WTC11 (cell line): ENCODE measurements at regions not wholly inside any gene's neighbourhood (a gene's known extent, or its start where the extent isn't known, plus 50 kb on each side); places are given as distances from the start of the nearest gene placed in this dataset.

Source experiments
- ATAC-seq: fragments of 200-7000 bp; cut with Tn5 transposase; 2 replicates; pipeline ENCODE4 v1.10.0; 2021; ENCODE audit warnings: mild to moderate bottlenecking, moderate library complexity
- CTCF ChIA-PET: fragments of 300-600 bp; sonication (Branson Sonifier 250); formaldehyde crosslinking; loops from one replicate; lab custom pipeline; 2021; ENCODE audit warnings: antibody characterized with exemption; lab: Charles Lee
- POLR2A ChIA-PET: fragments of 350-600 bp; sonication (Branson Sonifier 250); formaldehyde crosslinking; loops from one replicate; lab custom pipeline; 2021; ENCODE audit warnings: antibody characterized with exemption; lab: Charles Lee
- DNase-seq: peaks from one replicate; pipeline ENCODE4 v3.0.0; 2021; ENCODE audit warnings: low spot score
- H3K27ac Mint-ChIP-seq: 2 replicates; pipeline ENCODE4 v1.8.0; 2021; ENCODE audit warnings: mixed read lengths
- H3K27me3 Mint-ChIP-seq: 2 replicates; pipeline ENCODE4 v1.8.0; 2021; ENCODE audit warnings: low read depth, mild to moderate bottlenecking, moderate library complexity, mixed read lengths
- H3K36me3 Mint-ChIP-seq: 2 replicates; pipeline ENCODE4 v1.8.0; 2021; ENCODE audit warnings: mixed read lengths
- H3K4me1 Mint-ChIP-seq: 2 replicates; pipeline ENCODE4 v1.8.0; 2022; ENCODE audit warnings: mixed read lengths
- H3K4me3 Mint-ChIP-seq: 2 replicates; pipeline ENCODE4 v1.8.0; 2021; ENCODE audit warnings: mild to moderate bottlenecking, moderate library complexity, mixed read lengths
- H3K9me3 Mint-ChIP-seq: 2 replicates; pipeline ENCODE4 v1.8.0; 2021; ENCODE audit warnings: mixed read lengths
- E2F5 ChIP-seq: sonication (generic); formaldehyde crosslinking; IDR thresholded peaks from 2 replicates; pipeline ENCODE4 v1.8.1; 2022; ENCODE audit warnings: mild to moderate bottlenecking, moderate library complexity, missing genetic modification reagents
- ESRRA ChIP-seq: sonication (generic); formaldehyde crosslinking; IDR thresholded peaks from 2 replicates; pipeline ENCODE4 v1.8.1; 2022; ENCODE audit warnings: mild to moderate bottlenecking, missing genetic modification reagents, borderline replicate concordance
- GABPB1 ChIP-seq: sonication (generic); formaldehyde crosslinking; IDR thresholded peaks from 2 replicates; pipeline ENCODE4 v1.8.1; 2023; ENCODE audit warnings: mild to moderate bottlenecking, missing genetic modification reagents
- MYBL2 ChIP-seq: sonication (generic); formaldehyde crosslinking; IDR thresholded peaks from 2 replicates; pipeline ENCODE4 v1.8.1; 2023; ENCODE audit warnings: mild to moderate bottlenecking, moderate library complexity, missing genetic modification reagents
- NFYB ChIP-seq: sonication (generic); formaldehyde crosslinking; conservative IDR thresholded peaks from 2 replicates; pipeline ENCODE4 v1.8.0; 2022; ENCODE audit warnings: low read depth, missing genetic modification reagents
- TCF7 ChIP-seq: sonication (generic); formaldehyde crosslinking; IDR thresholded peaks from 2 replicates; pipeline ENCODE4 v1.8.0; 2022; ENCODE audit warnings: mild to moderate bottlenecking, low read depth, missing genetic modification reagents, moderate library complexity
- USF1 ChIP-seq: sonication (generic); formaldehyde crosslinking; IDR thresholded peaks from 2 replicates; pipeline ENCODE4 v1.8.0; 2022; ENCODE audit warnings: mild to moderate bottlenecking, missing genetic modification reagents
- ZMAT4 ChIP-seq: fragments of 250-450 bp; sonication (Bioruptor Pico); IDR thresholded peaks from 2 replicates; pipeline ENCODE4 v1.9.0; 2021; ENCODE audit warnings: mild to moderate bottlenecking
- ZNF396 ChIP-seq: fragments of 250-450 bp; sonication (Bioruptor Pico); IDR thresholded peaks from 2 replicates; pipeline ENCODE4 v1.8.0; 2021; ENCODE audit warnings: mild to moderate bottlenecking, moderate library complexity, borderline replicate concordance
- ZNF416 ChIP-seq: fragments of 250-450 bp; sonication (Bioruptor Pico); IDR thresholded peaks from 2 replicates; pipeline ENCODE4 v1.9.0; 2021; ENCODE audit warnings: mild to moderate bottlenecking, inconsistent platforms
- ZNF532 ChIP-seq: fragments of 250-450 bp; sonication (Bioruptor Pico); IDR thresholded peaks from 2 replicates; pipeline ENCODE4 v1.9.0; 2021; ENCODE audit warnings: mild to moderate bottlenecking, borderline replicate concordance
- TF ChIP-seq, protein P1 (sequence below): sonication (generic); formaldehyde crosslinking; IDR thresholded peaks from 2 replicates; pipeline ENCODE4 v1.8.1; 2023; ENCODE audit warnings: mild to moderate bottlenecking, moderate library complexity, missing genetic modification reagents
- TF ChIP-seq, protein P2 (sequence below): sonication (generic); formaldehyde crosslinking; IDR thresholded peaks from 2 replicates; pipeline ENCODE4 v1.8.1; 2023; ENCODE audit warnings: mild to moderate bottlenecking, missing genetic modification reagents, moderate library complexity
- TF ChIP-seq, protein P3 (sequence below): fragments of 250-450 bp; sonication (Bioruptor Pico); IDR thresholded peaks from 2 replicates; pipeline ENCODE4 v2.1.2; 2022; ENCODE audit warnings: mild to moderate bottlenecking, moderate library complexity
- TF ChIP-seq, protein P4 (sequence below): sonication (generic); formaldehyde crosslinking; IDR thresholded peaks from 2 replicates; pipeline ENCODE4 v1.8.1; 2023; ENCODE audit warnings: mild to moderate bottlenecking, missing genetic modification reagents, borderline replicate concordance
- TF ChIP-seq, protein P5 (sequence below): sonication (generic); formaldehyde crosslinking; IDR thresholded peaks from 2 replicates; pipeline ENCODE4 v1.8.0; 2023; ENCODE audit warnings: missing genetic modification reagents
- TF ChIP-seq, protein P6 (sequence below): fragments of 200-600 bp; IDR thresholded peaks from 2 replicates; pipeline ENCODE4 v1.8.0; 2022; ENCODE audit warnings: antibody characterized with exemption
- TF ChIP-seq, protein P7 (sequence below): sonication (generic); formaldehyde crosslinking; IDR thresholded peaks from 2 replicates; pipeline ENCODE4 v1.8.1; 2022; ENCODE audit warnings: missing genetic modification reagents, borderline replicate concordance

DNA sequence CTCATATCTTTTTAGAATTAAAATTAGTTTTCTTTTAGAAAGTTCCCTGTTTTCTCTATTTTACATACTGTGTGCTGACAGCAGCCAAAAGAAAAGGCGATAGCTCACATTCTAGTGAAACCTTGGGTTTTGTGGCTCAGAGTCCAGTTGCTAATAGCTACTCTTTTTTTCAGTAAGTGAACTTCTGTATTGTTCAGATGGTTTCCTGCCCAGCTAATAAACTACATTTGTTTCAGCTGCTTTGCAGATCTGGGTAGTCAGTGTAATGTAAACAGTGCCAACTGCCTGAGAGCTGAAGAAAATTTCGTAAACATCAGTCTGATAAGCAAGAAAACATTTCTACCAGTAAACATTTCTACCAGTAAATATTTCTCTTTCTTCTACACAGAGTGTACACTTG, 370.2 kb downstream of the GRIA2 start:
- H3K9me3 Mint-ChIP-seq, result no peaks in the 10 kb centered on the region
- ChIA-PET CTCF (no interaction called here), POLR2A (no interaction called here)
- no peak overlapping the region for H3K27ac Mint-ChIP-seq
- ATAC-seq (no peak), DNase-seq (no peak)
- H3K36me3 Mint-ChIP-seq, result no peaks in the 10 kb centered on the region
- peaks cover 17% of the 10 kb centered on the region for H3K4me1 Mint-ChIP-seq
- H3K4me3 Mint-ChIP-seq, result no peak overlapping the region
- no peaks in the 10 kb centered on the region for H3K27me3 Mint-ChIP-seq
- TF ChIP-seq, protein P1, sequence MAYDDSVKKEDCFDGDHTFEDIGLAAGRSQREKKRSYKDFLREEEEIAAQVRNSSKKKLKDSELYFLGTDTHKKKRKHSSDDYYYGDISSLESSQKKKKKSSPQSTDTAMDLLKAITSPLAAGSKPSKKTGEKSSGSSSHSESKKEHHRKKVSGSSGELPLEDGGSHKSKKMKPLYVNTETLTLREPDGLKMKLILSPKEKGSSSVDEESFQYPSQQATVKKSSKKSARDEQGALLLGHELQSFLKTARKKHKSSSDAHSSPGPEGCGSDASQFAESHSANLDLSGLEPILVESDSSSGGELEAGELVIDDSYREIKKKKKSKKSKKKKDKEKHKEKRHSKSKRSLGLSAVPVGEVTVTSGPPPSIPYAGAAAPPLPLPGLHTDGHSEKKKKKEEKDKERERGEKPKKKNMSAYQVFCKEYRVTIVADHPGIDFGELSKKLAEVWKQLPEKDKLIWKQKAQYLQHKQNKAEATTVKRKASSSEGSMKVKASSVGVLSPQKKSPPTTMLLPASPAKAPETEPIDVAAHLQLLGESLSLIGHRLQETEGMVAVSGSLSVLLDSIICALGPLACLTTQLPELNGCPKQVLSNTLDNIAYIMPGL (CRISPR knock-in tag), result no peak
- TF ChIP-seq GABPB1 (CRISPR knock-in tag), result no peak
- no peak for TF ChIP-seq NFYB (CRISPR knock-in tag)
- TF ChIP-seq, protein P2, sequence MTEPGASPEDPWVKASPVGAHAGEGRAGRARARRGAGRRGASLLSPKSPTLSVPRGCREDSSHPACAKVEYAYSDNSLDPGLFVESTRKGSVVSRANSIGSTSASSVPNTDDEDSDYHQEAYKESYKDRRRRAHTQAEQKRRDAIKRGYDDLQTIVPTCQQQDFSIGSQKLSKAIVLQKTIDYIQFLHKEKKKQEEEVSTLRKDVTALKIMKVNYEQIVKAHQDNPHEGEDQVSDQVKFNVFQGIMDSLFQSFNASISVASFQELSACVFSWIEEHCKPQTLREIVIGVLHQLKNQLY (CRISPR knock-in tag), result no peak
- no peak for TF ChIP-seq USF1 (CRISPR knock-in tag)
- no peak for TF ChIP-seq ZMAT4
- TF ChIP-seq, protein P3, sequence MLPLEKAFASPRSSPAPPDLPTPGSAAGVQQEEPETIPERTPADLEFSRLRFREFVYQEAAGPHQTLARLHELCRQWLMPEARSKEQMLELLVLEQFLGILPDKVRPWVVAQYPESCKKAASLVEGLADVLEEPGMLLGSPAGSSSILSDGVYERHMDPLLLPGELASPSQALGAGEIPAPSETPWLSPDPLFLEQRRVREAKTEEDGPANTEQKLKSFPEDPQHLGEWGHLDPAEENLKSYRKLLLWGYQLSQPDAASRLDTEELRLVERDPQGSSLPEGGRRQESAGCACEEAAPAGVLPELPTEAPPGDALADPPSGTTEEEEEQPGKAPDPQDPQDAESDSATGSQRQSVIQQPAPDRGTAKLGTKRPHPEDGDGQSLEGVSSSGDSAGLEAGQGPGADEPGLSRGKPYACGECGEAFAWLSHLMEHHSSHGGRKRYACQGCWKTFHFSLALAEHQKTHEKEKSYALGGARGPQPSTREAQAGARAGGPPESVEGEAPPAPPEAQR (CRISPR knock-in tag), result no peak
- TF ChIP-seq, protein P4, sequence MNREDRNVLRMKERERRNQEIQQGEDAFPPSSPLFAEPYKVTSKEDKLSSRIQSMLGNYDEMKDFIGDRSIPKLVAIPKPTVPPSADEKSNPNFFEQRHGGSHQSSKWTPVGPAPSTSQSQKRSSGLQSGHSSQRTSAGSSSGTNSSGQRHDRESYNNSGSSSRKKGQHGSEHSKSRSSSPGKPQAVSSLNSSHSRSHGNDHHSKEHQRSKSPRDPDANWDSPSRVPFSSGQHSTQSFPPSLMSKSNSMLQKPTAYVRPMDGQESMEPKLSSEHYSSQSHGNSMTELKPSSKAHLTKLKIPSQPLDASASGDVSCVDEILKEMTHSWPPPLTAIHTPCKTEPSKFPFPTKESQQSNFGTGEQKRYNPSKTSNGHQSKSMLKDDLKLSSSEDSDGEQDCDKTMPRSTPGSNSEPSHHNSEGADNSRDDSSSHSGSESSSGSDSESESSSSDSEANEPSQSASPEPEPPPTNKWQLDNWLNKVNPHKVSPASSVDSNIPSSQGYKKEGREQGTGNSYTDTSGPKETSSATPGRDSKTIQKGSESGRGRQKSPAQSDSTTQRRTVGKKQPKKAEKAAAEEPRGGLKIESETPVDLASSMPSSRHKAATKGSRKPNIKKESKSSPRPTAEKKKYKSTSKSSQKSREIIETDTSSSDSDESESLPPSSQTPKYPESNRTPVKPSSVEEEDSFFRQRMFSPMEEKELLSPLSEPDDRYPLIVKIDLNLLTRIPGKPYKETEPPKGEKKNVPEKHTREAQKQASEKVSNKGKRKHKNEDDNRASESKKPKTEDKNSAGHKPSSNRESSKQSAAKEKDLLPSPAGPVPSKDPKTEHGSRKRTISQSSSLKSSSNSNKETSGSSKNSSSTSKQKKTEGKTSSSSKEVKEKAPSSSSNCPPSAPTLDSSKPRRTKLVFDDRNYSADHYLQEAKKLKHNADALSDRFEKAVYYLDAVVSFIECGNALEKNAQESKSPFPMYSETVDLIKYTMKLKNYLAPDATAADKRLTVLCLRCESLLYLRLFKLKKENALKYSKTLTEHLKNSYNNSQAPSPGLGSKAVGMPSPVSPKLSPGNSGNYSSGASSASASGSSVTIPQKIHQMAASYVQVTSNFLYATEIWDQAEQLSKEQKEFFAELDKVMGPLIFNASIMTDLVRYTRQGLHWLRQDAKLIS (CRISPR knock-in tag), result no peak
- no peak for TF ChIP-seq E2F5 (CRISPR knock-in tag)
- TF ChIP-seq ZNF396 (CRISPR knock-in tag), result no peak
- TF ChIP-seq TCF7 (CRISPR knock-in tag), result no peak
- no peak for TF ChIP-seq ZNF416 (CRISPR knock-in tag)
- TF ChIP-seq, protein P5, sequence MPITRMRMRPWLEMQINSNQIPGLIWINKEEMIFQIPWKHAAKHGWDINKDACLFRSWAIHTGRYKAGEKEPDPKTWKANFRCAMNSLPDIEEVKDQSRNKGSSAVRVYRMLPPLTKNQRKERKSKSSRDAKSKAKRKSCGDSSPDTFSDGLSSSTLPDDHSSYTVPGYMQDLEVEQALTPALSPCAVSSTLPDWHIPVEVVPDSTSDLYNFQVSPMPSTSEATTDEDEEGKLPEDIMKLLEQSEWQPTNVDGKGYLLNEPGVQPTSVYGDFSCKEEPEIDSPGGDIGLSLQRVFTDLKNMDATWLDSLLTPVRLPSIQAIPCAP, result no peak
- TF ChIP-seq MYBL2 (CRISPR knock-in tag), result no peak
- TF ChIP-seq, protein P6, sequence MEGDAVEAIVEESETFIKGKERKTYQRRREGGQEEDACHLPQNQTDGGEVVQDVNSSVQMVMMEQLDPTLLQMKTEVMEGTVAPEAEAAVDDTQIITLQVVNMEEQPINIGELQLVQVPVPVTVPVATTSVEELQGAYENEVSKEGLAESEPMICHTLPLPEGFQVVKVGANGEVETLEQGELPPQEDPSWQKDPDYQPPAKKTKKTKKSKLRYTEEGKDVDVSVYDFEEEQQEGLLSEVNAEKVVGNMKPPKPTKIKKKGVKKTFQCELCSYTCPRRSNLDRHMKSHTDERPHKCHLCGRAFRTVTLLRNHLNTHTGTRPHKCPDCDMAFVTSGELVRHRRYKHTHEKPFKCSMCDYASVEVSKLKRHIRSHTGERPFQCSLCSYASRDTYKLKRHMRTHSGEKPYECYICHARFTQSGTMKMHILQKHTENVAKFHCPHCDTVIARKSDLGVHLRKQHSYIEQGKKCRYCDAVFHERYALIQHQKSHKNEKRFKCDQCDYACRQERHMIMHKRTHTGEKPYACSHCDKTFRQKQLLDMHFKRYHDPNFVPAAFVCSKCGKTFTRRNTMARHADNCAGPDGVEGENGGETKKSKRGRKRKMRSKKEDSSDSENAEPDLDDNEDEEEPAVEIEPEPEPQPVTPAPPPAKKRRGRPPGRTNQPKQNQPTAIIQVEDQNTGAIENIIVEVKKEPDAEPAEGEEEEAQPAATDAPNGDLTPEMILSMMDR, result no peak
- no peak for TF ChIP-seq ZNF532 (CRISPR knock-in tag)
- TF ChIP-seq, protein P7, sequence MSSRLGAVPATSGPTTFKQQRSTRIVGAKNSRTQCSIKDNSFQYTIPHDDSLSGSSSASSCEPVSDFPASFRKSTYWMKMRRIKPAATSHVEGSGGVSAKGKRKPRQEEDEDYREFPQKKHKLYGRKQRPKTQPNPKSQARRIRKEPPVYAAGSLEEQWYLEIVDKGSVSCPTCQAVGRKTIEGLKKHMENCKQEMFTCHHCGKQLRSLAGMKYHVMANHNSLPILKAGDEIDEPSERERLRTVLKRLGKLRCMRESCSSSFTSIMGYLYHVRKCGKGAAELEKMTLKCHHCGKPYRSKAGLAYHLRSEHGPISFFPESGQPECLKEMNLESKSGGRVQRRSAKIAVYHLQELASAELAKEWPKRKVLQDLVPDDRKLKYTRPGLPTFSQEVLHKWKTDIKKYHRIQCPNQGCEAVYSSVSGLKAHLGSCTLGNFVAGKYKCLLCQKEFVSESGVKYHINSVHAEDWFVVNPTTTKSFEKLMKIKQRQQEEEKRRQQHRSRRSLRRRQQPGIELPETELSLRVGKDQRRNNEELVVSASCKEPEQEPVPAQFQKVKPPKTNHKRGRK, result no peak
- TF ChIP-seq ESRRA (CRISPR knock-in tag), result no peak
